Gastrocnemius medialis (tissue), 4 donors: ENCODE measurements at regions not wholly inside any gene's neighbourhood (a gene's known extent, or its start where the extent isn't known, plus 50 kb on each side); places are given as distances from the start of the nearest gene placed in this dataset.
"Not testable (repeated sequence)": the region's sequence is repeated elsewhere in the genome, so short reads cannot be mapped to it uniquely, and the experiment has no call there.

Source experiments
- ATAC-seq, 2 donors: fragments of 150-250 bp; one replicate each; pipeline ENCODE4 v1.9.1; 2016
- DNase-seq, 2 donors: peaks; one replicate each; pipeline ENCODE4 v3.0.0-alpha.2; 2019
- H3K27ac ChIP-seq, 4 donors: fragments of 200-600 bp; sonication (generic); 1 replicate in 1 of 4; 2 replicates in 3 of 4; pipeline ENCODE4 v1.5.1; 2016 to 2018; ENCODE audit warnings: mild to moderate bottlenecking in 2 of 4, moderate library complexity in 1 of 4
- H3K27me3 ChIP-seq, 3 donors: fragments of 200-600 bp; sonication (generic) in 2 of 3; 1 replicate in 1 of 3; 2 replicates in 2 of 3; pipeline versions ENCODE4 v1.5.1 to v1.6.0; 2016 to 2019; ENCODE audit warnings: mild to moderate bottlenecking in 1 of 3, moderate library complexity in 1 of 3
- H3K36me3 ChIP-seq, 2 donors: fragments of 200-600 bp; sonication (generic) in 1 of 2; one replicate each; pipeline ENCODE4 v1.5.1; 2017 to 2018
- H3K4me1 ChIP-seq, 2 donors: fragments of 200-600 bp; sonication (generic) in 1 of 2; one replicate each; pipeline ENCODE4 v1.5.1; 2016 to 2017; ENCODE audit warnings: mild to moderate bottlenecking in 2 of 2
- H3K4me3 ChIP-seq, 4 donors: fragments of 200-600 bp; sonication (generic) in 3 of 4; 1 replicate in 1 of 4; 2 replicates in 3 of 4; pipeline ENCODE4 v1.5.1; 2016 to 2019; ENCODE audit warnings: mild to moderate bottlenecking in 2 of 4
- H3K9me3 ChIP-seq, 3 donors: fragments of 200-600 bp; sonication (generic) in 2 of 3; 1 replicate in 1 of 3; 2 replicates in 2 of 3; pipeline ENCODE4 v1.5.1; 2016 to 2019
- CTCF ChIP-seq, 5 experiments: fragments of 450-650 bp in 3 of 5; fragments of 200-600 bp in 2 of 5; sonication (generic) in 2 of 5; IDR thresholded peaks in 4 of 5; conservative IDR thresholded peaks in 1 of 5; 1 replicate in 4 of 5; 2 replicates in 1 of 5; pipeline ENCODE4 v1.5.1; 2016 to 2019; ENCODE audit warnings: antibody characterized with exemption in 5 of 5, mild to moderate bottlenecking in 3 of 5, moderate library complexity in 3 of 5
- POLR2A ChIP-seq, 2 donors: fragments of 450-650 bp; IDR thresholded peaks; one replicate each; pipeline ENCODE4 v1.6.1; 2017; ENCODE audit warnings: antibody characterized with exemption in 2 of 2, mild to moderate bottlenecking in 2 of 2, moderate library complexity in 2 of 2
- in situ Hi-C, 4 donors: fragments of 200-750 bp; cut with MboI; loops; one replicate each; pipeline versions ENCODE4 v1.15.0 to v1.8.0; 2017; ENCODE audit warnings: low sequenced_read_pairs in 4 of 4
- intact Hi-C: fragments of 100-400 bp; cut with DNase I; formaldehyde crosslinking; loops from one replicate; pipeline ENCODE4 v1.15.1; 2023; ENCODE audit warnings: low total_unique reads

GRCh38 chr3:21920421-21920861, 169.4 kb upstream of the ZNF385D start:
- in situ Hi-C loops (no loop called here), intact Hi-C loops (no loop called here)
- no peak overlapping the region for H3K4me3 ChIP-seq
- H3K9me3 ChIP-seq = no peaks in the 10 kb centered on the region
- no peak for DNase-seq
- TF ChIP-seq CTCF (IDR thresholded peaks at IDR 0.05 in 4 of 5, conservative IDR thresholded peaks at IDR 0.05 in 1 of 5) (no peak), POLR2A (IDR thresholded peaks at IDR 0.05) (no peak)
- no peaks in the 10 kb centered on the region for H3K27me3 ChIP-seq
- no peak for ATAC-seq
- H3K36me3 ChIP-seq = no peaks in the 10 kb centered on the region
- H3K27ac ChIP-seq = no peak overlapping the region
- no peaks in the 10 kb centered on the region for H3K4me1 ChIP-seq

DNA sequence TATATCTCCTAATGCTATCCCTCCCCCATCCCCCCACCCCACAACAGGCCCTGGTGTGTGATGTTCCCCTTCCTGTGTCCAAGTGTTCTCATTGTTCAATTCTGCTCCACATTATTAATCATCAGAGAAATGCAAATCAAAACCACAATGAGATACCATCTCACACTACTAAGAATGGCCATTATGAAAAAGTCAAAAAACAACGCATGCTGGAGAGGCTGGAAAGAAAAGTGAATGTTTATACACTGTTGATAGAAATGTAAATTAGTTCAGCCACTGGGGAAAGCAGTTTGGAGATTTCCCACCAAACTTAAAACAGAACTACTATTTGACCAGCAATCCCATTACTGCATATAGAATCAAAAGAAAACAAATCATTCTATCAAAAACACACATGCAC, 172.1 kb upstream of the ZNF385D start:
- H3K27ac ChIP-seq, ATAC-seq, H3K27me3 ChIP-seq, intact Hi-C loops, H3K36me3 ChIP-seq, H3K4me1 ChIP-seq, H3K9me3 ChIP-seq, in situ Hi-C loops, H3K4me3 ChIP-seq, DNase-seq: not testable (repeated sequence)

DNA sequence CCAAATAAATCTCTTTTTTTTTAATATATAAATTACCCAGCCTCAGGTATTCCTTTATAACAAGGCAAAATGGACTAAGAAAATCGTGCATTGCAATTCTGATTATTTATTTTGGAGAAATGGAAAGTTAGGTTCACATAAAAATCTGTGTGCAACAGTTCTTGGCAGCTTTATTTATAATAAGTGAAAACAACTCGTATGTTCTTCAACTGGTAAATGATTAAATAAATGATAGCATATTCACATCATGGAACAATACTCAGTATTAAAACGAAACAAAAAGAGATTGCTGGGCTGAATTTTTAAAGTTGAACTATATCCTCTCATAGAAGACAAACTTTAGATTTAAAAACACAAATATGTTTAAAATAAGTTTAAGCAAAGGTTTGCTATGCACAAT, 176.3 kb upstream of the ZNF385D start:
- Histone ChIP-seq H3K9me3 (no peaks in the 10 kb centered on the region), H3K27me3 (no peaks in the 10 kb centered on the region), H3K36me3 (no peaks in the 10 kb centered on the region), H3K27ac (no peak overlapping the region), H3K4me3 (no peak overlapping the region), H3K4me1 (no peaks in the 10 kb centered on the region)
- in situ Hi-C loops = no loop called here
- TF ChIP-seq POLR2A (IDR thresholded peaks at IDR 0.05) (no peak), CTCF (IDR thresholded peaks at IDR 0.05 in 4 of 5, conservative IDR thresholded peaks at IDR 0.05 in 1 of 5) (no peak)
- intact Hi-C loops = no loop called here
- no peak for DNase-seq
- no peak for ATAC-seq

- H3K4me3 ChIP-seq = no peak overlapping the region
- DNase-seq (no peak), ATAC-seq (no peak)
- H3K4me1 ChIP-seq = no peaks in the 10 kb centered on the region
- TF ChIP-seq POLR2A (IDR thresholded peaks at IDR 0.05) = no peak
- TF ChIP-seq CTCF (IDR thresholded peaks at IDR 0.05 in 4 of 5, conservative IDR thresholded peaks at IDR 0.05 in 1 of 5) = no peak
- H3K27ac ChIP-seq = no peak overlapping the region
- intact Hi-C loops = no loop called here
- in situ Hi-C loops = no loop called here
- H3K36me3 ChIP-seq = no peaks in the 10 kb centered on the region
- no peaks in the 10 kb centered on the region for H3K9me3 ChIP-seq
- H3K27me3 ChIP-seq = no peaks in the 10 kb centered on the region
Measured at GRCh38 chr3:21934591-21934990, 183.6 kb upstream of the ZNF385D start.

DNA sequence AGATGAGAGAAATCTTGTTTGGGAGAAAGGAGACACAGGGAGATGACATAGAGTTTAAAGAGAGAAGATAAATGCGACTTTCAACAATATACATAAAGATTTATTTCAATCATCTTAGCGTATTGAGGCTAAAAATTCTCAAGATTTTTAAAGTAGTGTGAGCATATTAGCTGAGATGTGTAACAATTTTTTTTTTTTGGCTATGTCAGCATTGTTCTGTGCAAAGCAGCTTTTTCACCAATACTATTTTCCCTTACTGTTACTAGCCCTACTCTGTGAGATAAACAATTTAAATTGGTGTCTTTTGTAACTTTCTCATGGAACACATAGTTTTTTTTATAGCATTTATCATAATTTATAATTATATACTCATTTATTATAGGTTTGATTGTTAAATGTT, 185.2 kb upstream of the ZNF385D start:
- in situ Hi-C loops = no loop called here
- Histone ChIP-seq H3K27me3 (no peaks in the 10 kb centered on the region), H3K36me3 (no peaks in the 10 kb centered on the region), H3K4me1 (no peaks in the 10 kb centered on the region), H3K9me3 (no peaks in the 10 kb centered on the region), H3K4me3 (no peak overlapping the region), H3K27ac (no peak overlapping the region)
- TF ChIP-seq CTCF (IDR thresholded peaks at IDR 0.05 in 4 of 5, conservative IDR thresholded peaks at IDR 0.05 in 1 of 5) (no peak), POLR2A (IDR thresholded peaks at IDR 0.05) (no peak)
- DNase-seq (no peak), ATAC-seq (no peak)
- intact Hi-C loops = no loop called here
